A204.1 (cell line): ENCODE measurements at regions not wholly inside any gene's neighbourhood (a gene's known extent, or its start where the extent isn't known, plus 50 kb on each side); places are given as distances from the start of the nearest gene placed in this dataset.
"Not testable (repeated sequence)": the region's sequence is repeated elsewhere in the genome, so short reads cannot be mapped to it uniquely, and the experiment has no call there.

ENCODE experiments used
- FAIRE-seq: peaks from 2 replicates; lab custom pipeline; 2012; peaks lifted over from hg19 to GRCh38; lab: Jason Lieb, UNC

DNA sequence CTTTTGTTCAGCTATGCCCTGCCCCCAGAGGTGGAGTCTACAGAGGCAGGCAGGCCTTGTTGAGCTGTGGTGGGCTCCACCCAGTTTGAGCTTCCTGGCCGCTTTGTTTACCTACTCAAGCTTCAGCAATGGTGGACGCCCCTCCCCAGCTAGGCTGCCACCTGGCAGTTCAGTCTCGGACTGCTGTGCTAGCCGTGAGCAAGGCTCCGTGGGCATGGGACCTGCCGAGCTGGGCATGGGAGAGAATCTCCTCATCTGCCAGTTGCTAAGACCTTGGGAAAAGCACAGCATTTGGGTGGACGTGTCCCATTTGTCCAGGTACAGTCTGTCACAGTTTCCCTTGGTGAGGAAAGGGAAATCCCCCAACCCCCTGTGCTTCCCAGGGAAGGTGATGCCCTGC lies 270.0 kb upstream of the TCERG1L start:
- FAIRE-seq = not testable (repeated sequence)

DNA sequence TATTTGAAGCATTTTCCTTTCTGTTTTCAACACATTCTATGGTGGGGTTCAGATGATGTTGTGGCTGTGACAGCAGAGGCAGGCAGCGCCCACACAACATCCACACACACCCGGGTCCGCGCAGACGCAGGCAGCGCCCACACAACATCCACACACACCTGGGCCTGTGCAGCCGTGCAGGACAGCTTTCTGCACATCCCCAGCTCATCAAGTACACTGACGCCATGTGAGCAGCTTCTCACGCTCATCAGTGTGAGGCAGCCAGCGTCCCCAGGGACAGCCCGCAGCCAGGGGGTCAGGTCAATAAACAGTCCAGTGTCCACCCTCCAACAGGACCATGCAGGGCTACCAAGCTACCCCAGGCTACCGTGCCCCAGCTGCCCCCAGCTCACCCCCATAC lies 272.8 kb upstream of the TCERG1L start:
- no peak for FAIRE-seq

DNA sequence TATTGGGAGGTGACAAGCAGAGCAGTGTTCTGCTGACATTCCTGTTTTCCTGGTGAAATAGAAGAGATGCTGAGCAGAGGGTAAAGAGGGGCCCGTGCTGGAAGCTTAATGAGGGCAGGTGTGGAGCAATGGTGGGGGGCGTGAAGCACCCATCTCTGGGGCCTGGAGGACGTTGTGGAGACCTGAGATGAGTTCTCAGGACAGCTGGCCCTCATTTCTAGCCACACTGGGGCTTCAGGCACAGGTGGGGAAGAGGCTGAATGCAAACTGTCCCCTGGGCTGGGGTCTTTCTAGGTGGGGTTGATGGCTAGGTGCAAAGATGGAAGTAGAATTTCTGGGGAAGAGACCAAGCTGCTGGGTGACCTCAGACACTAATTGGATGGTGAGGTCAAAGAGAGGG lies 274.2 kb upstream of the TCERG1L start:
- FAIRE-seq = no peak

DNA sequence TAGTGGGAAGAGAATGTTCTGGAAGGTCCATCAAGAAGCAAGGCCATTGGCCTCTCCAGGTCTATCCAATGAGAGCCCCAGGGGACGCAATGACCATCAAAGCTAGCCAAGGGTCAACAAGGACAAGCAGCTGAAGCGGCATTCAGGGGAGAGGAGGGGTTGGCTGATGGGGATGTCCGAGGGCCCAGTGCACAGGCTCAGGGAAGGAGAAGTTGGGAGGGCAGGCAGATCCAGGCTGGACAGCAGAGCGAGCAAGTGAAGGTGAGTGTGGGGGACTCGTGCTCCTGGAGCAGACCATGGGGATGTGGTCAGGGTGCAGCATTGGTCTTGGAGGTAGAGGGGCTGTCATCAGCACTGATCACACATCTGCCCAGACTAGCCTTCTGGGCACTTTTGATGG lies 275.4 kb upstream of the TCERG1L start:
- FAIRE-seq = no peak

DNA sequence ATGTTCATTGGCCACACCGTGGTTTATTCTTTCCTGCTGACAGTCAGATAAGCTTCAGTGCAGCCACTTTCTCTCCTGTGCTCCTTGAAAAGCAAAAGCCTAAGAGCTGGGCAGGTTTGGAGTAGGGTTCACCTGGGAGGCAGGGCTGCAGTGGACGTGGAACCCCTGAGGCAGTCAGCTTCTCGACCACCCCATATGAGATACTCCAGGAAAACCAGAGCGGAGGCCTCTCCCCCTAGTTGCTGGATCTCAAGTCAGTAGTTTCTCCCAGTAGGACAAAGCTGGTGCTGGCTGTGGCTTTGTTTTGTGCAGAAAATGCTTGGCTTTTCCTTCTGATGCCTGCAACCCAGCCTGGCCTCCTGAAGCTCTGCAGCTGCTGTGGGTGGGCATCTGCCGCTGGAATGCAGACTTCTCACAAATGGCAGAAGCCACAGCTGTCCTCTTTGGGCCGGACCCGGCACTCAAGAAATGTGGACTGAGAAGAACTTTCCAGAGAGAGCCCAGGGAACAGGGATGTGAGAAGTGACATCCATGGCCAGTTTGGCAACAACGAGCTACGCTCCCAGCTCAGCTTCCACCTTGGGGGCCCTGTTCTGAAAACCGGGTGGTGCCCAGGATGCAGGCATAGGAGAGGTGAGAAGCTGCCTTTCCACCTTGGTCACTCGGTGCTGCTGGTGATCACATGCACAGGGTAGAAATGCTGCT lies 276.6 kb upstream of the TCERG1L start:
- no peak for FAIRE-seq

DNA sequence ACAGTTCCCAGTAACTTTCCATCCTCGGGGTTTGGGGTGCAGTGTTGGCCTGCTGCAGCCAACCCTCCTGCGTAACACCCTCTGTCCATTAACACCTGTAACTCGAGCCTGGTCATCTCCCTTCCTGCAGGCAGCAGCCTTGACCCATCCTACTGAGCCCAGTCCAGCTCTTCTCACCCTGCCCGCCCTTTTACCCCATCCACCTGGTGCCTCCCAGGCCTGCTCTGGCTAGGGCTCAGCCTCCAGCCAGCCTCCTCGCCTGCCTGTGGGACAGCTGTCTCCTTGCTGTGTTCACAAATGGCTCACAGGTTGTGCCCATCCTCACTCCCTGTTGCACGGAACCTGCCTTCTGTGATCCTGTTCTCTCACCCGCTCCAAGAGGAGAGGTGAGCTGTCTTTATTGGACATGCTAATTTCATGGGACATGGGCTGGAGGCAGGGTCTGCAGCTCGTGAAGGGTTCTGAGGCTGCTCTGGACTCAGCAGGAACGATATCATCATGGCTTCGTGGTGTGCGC lies 277.2 kb upstream of the TCERG1L start:
- no peak for FAIRE-seq

DNA sequence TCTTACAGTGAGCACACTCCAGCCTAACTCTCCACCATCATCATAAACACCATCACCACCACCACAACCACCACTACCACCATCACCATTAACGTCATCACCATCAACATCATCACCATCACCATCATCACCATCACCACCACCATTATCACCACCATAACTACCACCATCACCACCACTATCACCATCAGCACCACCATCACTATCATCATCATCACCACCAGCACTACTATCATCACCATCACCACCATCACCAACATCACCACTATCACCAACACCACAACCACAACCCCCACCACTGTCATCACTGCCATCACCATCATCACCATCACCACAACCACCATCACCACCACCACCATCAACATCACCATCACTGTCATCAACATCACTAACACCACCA lies 279.0 kb upstream of the TCERG1L start:
- no peak for FAIRE-seq

DNA sequence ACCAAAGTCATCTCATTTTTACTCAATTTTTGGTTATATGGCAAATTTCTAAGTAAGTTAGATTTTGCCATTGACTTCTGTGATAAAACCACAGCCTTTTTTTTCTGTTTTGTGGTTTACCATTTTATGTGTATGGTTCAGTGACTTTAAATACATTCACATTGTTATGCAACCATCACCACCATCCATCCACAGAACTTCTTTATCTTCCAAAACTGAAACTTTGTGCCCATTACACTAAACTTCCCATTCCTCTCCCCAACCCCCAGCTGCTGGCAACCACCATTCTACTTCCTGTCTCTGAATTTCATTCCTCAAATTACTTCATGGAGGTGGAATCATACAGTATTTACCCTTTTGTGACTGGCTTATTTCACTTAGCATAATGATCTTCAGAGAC lies 280.4 kb upstream of the TCERG1L start:
- no peak for FAIRE-seq

DNA sequence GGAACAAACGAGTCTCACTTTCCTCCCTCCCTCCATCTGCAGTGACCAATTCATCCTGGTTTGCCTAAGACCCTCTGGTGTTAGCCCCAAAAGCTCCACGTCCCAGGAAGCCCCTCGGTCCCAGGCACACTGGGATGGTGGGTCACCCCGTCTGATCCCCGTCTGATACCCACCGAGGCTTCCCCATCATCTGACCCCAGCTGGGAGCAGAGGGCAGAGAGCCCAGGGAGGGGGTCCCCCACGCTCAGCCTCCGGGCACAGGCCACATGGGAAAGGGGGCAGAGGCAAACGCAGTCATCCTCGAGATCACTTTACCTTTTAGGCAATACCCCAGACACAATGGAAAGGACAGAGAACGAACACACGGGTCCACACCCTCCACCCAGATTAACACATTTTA lies 291.6 kb upstream of the PPP2R2D start:
- FAIRE-seq = no peak

DNA sequence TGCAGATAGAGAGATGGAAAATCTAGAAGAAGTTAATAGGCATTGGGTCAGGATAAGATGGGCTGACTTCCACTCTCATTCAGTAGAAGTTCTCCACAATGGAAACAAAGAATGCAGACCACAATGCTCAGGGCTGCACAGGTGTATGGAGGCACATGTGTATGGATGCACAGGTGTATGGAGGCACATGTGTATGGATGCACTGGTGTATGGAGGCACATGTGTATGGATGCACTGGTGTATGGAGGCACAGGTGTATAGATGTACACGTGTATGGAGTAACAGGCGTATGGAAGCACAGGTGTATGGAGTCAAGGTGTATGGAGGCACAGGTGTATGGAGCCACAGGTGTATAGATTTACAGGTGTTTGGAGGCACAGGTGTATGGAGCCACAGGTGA lies 285.7 kb upstream of the PPP2R2D start:
- FAIRE-seq = no peak

DNA sequence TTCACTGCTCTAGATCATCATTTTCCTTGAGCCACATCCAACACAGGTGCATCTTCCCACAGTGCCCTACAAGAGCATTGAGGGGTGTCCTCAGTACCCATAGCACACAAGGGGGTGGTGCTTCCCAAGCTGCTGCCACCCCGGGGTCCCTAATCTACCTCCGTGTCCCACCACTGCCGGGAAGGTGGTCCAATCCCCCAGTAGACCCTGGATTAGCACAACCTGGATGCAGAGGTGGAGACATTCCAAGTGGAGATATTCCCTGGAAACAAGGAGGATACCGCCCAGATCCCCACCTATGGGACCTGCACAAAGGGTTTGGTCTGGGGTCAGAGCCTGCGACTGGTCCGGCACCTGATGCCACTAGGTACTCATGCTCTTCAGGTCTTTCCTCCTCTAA lies 284.8 kb upstream of the PPP2R2D start:
- FAIRE-seq = no peak

DNA sequence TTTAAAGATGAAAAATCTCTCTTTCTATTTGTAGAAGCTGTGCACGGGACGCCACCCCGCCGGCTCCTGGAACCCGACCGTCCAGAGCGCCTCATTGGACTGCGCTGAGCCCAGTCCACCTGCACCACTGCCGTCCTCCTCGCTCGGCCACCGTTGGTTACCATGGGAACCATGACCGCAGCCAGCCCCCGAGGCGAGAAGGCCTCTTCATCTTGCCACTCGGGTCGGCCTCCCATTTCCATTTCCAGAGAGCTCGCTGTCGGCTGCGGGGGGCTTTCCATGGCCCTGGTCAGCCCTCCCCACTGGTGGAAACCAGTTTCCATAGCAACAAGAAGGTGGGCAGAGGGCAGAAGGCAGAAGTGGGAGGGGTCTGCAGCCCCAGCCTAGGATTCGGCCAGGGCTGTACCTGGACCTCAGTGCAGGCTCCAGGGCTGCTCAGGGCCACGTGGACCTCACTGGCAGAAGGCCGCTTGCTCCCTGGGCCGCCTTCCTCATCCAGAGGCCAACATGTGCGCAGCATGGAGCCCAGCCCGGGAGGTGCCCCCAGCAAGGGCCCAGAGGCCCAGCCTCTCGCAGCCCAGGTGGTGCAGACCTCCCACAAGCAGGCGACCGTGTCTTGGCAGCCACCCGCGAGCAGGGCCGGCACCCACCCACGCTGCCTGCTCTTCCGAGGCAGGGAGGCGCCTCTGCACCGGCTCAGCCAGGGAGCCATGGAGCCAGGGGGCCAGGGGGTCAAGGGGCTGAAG lies 283.5 kb upstream of the PPP2R2D start:
- FAIRE-seq = no peak

DNA sequence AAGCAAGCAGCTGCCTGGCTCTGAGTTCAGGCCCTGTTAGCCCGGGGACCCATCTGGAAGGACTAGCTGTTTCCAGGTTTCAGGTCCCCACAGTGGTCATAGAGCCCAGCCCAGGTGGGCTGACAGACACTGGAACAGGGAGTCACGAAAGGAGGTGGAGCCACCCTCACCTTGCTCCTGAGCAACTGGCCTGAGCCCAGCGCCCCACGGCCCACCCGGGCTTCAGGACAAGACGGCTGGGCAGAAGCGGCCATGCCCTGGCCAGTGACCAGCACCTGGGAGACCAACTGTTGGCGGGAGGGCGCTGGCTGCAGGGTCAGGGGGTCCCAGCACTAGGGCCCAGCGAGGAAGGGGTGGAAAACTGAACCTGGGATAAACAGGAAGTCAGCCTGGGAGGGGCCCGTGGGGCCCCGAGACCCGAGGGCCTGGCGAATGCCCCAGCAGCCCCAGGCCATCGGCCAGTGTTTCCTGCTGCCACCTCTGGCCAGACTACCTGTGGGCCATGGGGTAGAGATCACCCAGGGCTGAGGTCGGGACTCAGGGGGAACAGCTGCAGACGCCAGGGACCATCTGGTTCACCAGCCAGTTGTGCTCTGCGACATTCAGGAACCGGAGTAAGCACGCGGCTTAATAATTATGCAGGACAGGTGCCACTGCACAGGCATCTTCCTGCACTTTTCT lies 282.1 kb upstream of the PPP2R2D start:
- no peak for FAIRE-seq

DNA sequence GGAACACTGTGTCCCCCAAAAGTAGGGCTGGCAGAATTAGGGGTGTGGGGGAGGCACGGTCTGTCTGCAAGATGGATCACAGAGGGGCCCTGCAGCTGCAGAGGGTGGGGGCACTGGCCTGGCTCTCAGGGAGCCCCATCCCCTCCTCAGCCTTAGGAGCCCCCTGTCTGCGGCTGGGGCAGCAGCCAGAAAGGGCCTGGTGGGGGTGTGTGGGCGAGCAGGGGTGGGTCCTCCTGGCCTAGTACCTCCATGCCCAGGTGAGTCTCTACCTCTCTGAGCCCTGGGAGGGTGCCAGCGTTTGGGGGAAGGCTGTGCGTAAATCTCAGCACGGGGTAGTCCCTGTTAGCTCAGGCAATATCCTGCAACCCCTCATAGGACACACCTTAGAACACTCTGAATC lies 280.5 kb upstream of the PPP2R2D start:
- no peak for FAIRE-seq

DNA sequence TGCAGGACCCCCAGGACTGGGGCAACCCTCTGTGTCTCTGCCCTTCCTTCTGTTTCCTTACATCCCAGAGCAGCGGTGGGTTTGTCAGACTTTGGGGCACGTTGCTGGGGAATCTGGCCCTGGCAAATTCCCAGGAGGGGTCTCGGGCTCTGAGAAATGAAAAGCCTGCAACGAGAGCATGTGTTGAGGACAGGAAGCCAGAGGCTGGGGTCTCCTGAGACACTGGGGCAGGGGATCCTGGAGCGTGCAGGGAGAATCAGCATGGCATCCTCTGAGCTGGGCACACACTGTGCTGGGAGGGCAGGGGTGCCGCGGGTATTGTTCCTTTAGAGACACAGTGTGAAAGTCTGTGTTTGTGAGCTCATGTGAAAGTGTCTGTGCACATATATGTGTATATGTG lies 279.9 kb upstream of the PPP2R2D start:
- no peak for FAIRE-seq

DNA sequence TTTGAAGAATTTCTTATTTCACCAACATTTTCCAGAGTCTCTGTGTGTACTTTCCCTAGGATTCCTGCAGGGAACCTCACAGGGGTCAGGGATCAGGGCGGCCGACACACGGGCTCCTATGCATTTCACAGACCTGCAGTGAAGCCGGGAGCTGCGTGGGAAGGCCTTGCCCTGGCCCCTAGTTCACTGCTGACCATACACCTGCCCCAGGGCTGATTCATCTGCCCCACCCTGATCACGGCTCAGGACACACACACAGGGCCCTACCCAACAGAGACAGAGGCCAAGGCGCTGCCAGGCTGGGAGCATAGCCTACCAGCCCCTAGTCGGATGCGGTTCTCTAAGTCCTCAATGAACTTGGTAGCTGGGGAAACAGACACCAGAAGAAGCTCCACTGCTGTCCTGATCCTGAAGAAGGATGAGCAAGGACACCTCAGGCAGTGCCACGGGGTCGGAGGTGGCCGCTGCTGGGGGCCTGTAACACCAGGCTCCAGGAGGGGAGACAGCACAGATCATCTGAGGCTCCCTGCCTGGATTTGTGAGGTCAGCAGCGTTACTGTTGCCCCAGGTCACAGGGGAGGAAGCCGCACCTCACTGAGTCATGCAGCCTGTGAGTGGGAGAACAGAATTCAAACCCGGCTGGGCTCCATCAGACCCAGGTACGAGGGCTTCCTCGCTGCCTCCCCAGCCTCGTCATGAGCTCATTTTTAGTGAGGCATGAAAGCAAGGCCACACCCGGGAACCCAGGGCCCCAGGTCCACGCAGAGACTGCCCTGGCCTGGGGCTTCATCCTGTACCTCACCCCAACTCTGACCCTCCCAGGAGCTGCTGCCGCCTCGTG lies 278.8 kb upstream of the PPP2R2D start:
- no peak for FAIRE-seq

DNA sequence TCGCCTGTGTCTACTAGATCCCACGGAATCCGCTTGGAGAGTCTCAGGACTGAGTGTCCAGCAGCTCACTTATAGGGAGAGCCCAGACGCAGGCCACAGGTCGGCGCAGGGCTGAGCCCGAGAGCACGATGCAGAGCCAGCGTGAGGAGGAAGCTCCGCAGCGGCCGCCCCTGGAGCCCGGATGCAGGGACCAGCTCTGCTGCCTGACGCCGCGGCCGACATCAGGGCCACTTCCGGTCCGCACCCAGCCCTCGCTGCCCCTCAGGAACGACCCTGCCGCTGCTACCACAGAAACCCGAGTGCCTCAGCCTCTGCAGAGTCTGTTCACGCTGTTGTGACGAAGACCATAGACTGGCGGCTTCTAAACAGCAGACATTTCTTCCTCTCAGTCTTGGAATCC lies 275.8 kb upstream of the PPP2R2D start:
- no peak for FAIRE-seq

DNA sequence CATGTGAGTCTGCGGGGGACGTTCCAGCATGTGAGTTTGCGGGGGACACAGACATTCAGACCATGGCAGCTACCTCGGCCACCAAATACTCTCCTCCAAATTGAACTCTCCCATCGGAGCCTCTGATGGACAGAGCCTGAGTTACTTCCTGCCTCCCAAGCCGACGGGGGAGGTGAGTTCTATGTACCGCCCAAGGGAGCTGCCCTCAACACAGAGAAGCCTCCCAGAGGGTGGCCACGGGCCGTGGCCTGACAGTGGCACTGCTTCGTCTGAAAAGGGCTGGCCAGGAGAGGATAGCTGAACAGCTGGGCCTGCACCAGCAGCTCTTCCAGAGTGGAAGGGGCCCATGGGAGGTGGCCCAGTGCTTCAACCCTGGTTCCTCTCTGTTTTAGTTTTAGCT lies 274.5 kb upstream of the PPP2R2D start:
- FAIRE-seq = no peak

DNA sequence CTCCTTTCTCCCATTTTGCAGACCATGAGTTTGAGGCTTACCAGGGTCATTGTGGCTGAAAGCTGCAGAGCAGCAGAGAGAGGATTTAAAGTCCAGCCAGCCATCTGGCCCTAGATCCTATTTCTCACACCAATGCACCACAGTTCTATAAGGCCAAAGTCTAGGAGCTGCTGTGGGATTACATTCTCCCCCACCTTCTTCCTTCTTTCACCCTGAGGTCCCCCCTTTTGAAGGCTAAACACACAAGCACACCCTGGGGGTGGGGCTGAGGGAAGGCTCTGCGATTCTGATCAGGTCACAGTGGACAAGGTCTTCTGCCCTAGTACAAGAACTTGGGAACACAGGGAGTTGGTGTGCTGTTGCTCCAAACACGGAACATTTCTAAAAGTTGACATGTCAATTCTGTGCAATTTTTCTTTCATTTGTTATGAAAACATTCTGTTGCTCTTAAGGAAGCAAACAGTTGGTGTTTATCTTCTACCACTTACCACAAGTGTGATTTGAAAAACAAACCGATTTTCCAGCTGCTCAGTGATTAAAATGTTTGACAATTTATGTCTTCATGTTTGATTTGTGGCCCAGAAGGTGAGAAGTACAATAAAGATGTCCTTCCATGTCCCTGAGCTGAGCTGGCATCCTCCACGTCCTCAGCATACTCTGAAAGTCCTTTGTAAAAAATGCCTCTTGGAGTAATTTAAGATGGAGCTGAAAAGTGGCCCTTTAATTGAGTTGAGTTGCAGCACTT lies 271.6 kb upstream of the PPP2R2D start:
- FAIRE-seq = no peak

DNA sequence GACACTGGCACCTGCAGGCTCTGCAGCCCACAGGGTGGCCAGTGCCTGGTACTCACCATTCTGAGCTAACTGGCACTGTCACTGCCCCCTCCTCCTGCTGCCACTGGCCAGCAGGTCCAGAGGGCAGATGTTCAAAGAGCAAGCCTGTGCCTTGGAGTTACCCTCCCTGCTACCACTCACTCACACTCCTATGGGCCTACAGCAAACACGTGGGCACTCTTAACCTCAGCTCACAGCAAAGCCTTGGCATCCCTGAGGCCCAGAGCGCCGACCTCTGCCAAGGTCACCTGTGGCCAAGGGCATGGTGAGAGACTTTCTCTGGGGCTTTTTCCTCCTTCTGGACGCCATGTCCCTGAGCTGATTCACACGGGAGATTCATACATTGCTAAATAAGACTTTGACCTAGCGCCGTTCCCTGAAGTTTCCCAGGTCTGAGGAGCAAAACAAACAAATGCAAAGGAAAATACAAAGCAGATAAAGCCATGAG lies 270.0 kb upstream of the PPP2R2D start:
- FAIRE-seq = no peak

DNA sequence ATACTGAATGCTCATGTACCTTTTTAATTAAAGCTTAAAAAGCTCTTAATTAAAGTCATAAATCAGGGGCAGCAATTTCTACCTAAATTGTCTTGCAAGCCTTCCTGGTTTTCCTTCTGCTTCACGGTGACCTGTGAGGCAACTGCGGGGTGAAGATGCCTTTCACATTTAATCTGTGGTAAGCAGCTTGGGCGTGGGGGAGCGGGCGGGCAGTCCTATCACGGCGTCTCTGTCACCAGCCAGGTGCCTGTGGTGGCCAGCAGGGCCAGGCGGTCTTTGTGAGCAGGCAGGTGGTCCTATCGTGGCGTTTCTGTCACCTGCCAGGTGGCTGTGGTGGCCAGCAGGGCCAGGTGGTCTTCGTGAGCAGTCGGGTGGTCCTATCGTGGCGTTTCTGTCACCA lies 269.2 kb upstream of the PPP2R2D start:
- no peak for FAIRE-seq
